GM21528 (cell line): ENCODE measurements at regions not wholly inside any gene's neighbourhood (a gene's known extent, or its start where the extent isn't known, plus 50 kb on each side); places are given as distances from the start of the nearest gene placed in this dataset.

Experiments
- ATAC-seq: cut with Tn5 transposase; IDR thresholded peaks from one replicate; pipeline ENCODE4 v1.9.1; 2021; ENCODE audit warnings: mild to moderate bottlenecking, moderate library complexity; ENCODE audit not compliant: unreplicated experiment, low FRiP score

GRCh38 chr5:125257057-125257972 lies 510.9 kb upstream of the ZNF608 start:
- no peak for ATAC-seq

DNA sequence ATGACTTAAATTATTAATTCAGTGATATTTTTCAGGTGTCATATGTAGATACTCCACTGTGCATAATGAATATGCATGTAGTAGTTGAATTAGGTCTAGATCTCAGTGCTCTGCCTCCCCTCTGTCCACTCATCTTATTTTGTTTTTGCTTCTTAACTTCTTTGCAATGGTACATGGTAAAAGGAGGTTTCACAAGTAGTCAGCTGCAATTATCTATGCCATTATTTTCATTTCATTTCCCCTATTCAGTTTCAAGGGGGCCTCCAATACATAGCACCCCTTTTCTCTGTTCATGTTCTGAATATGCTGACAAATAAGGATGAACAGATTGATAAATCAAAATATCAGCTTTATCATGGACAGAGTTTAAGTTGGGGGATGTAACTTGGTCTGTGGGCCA lies 511.6 kb upstream of the ZNF608 start:
- ATAC-seq: no peak

DNA sequence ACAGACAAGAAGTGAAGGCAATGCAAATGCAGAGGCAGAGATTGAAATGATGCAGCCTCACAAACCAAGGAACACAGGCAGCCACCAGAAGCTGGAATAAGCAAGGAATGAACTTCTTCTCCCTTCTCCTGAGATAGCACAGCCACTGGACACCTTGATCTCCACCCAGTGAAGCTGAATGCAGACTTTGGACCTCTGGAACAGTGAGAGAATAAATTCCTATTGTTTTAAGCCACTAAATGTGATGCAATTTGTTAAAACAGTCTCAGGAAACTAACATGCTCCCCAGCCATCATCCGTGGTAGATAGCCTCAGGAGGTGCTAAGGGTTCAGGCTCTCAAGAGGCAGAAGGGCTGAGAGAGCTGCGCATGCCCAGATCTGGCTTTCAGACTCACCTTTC lies 512.2 kb upstream of the ZNF608 start:
- ATAC-seq: no peak

DNA sequence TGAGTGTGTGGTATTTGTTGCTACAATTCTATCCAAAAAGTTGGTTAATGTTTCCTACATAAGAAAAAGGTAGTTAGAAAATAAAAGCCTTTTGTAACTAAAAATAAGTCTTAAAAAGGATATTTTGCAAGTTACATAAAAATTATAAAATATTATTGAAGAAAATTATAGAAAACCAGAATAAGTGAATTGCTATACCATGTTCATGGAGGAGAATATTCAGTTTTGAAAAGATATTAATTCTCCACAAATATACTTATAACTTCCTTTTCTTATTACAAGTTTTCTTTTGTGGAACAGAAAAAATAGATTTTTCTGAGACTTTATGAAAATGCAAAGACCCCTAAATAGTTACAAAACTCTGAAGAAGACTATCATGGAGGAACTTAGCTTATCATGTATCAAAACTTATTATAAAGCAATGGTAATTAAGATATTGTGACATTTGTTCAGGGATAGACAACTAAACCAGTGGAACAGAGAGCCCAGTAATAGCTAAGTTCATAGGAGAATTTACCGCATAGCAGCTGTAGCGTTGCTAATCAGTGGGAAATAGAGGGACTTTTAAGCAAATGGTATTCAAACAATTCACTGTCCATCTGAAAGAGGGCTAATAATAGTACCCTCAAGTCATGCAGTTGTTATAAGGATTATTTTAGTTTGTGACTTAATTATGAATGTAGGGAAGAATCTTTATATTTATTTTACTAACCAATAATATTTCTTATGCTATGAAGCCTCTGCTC lies 515.2 kb upstream of the ZNF608 start:
- no peak for ATAC-seq

DNA sequence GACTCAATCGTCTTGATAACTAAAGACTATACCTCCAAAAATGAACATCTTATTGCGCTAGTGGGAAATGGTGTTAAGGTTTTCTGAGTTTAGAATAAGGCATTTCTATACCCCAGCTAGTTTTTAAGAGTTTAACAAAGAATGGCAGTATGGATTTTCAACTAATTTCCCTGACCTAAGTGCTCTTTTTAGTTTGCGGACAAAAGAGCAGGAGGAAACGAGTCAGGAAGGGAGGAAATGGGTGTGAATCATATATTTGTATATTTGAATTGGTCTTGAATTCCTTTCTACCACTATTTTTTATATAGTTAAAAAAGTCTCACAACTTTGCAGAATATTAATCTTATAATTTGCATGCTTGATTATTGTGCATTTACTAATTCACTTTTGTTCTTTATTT lies 516.3 kb upstream of the ZNF608 start:
- ATAC-seq: no peak

- no peak for ATAC-seq
Measured at GRCh38 chr5:125263356-125263755, 516.9 kb upstream of the ZNF608 start.

GRCh38 chr5:125266106-125266505 lies 519.7 kb upstream of the ZNF608 start:
- no peak for ATAC-seq

GRCh38 chr5:125267636-125268248 lies 521.3 kb upstream of the ZNF608 start:
- ATAC-seq: no peak

GRCh38 chr5:125269926-125270325 lies 523.5 kb upstream of the ZNF608 start:
- no peak for ATAC-seq

GRCh38 chr5:125272357-125272756 lies 525.9 kb upstream of the ZNF608 start:
- no peak for ATAC-seq

GRCh38 chr5:125274211-125274610 lies 527.8 kb upstream of the ZNF608 start:
- no peak for ATAC-seq

DNA sequence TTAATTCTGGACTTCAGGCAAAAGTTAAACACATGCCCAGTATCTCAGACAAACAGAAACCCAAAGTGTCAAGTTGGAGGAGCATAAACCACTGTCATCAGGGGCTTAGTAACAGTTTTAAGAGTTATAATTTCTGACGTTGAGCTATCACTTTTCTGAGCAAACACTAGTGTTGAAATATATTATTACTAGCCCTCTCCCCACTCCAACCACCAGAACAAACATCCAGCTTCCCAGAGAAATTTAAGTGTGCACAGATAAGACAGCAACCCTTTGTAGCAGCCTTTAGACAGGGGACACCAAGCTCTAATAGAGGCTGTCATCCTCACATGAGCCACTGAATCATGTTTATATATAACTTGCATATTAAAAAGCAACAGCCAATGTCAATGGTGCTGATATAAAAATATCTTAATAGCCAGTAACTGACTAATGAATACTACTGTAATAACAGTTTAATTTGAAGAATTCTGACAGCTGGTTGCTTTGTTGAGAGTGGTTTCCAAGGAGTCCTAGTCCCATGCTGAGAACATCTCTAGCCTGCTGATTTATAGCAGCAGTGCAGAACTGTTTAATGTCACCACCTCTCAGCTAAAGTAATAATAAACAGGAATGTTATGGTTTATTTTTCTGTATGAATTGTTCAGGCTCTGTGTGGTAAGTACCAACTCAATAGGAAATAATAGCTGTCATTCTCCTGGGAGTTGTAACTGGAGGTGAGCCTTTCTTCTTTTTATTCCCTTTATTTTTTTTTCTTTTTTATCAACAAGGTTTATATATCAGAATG lies 528.7 kb upstream of the ZNF608 start:
- ATAC-seq: no peak

- no peak for ATAC-seq
Measured at GRCh38 chr5:125275725-125276090, 529.3 kb upstream of the ZNF608 start.

DNA sequence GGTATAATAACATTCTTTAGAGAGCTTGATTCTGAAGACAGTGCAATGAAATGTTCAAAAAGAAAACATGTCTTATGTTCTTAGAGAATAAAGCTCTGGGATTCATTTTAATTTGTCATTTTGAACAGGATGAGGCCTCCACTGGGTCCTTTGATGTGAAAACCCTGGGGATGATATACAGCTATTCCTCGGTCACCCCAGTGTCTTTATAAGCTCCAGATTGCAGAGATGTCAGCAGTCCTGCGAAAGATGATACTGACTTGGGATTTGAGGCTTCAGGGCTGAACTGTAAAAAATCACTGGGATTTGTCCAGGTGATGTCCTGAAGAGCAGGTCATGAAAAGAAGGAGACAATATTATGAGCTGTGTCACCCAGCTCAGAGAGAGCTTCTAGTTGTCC lies 529.7 kb upstream of the ZNF608 start:
- no peak for ATAC-seq

DNA sequence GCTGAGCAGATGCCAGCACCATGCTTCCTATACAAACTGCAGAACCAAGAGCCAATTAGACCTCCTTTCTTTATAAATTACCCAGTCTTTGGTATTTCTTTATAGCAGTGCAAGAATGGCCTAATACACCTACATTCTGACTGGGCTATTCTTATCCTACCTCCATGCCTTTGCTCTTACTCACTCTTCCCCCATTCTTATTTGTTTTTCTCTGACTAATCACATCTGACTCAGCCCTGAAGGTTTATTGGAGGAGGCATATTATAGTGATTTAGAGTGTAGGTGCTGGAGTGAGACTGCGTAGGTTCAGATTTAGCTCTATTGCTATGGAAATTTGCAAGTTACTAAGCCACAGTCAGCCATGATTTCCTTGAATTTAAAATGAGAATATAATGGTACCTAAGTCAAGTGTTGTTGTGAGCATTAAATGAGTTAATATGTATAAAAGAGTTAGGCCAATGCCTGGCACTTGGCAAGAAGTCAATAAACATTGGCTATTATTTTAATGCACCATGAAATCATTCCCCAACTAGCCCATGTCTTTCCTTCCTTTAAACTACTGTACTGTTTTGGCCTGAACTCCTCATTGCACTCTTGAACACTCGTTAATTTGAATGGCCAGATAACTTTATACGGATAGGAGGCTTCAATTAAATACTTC lies 531.2 kb upstream of the ZNF608 start:
- ATAC-seq: no peak

GRCh38 chr5:125278711-125279110 lies 532.3 kb upstream of the ZNF608 start:
- no peak for ATAC-seq

DNA sequence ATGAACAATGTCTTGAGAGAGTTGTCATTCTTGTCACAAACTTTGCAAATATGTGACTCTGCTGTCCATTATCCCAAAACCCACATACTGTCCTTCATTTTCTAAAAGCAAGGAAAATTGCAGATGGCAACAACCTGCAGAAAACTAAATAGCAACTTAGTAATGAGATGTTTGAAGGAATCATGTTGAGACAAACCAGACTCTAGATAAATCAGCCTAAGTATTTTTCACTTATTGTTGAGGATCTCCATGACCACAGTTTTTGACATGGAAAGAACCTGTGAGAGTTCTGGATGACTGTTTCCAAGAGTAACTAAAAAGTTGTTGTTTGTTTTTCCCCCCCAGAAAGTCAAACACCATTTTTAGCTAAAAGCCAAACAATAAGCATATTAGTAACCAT lies 535.2 kb upstream of the ZNF608 start:
- ATAC-seq: no peak

GRCh38 chr5:125283372-125283771 lies 536.9 kb upstream of the ZNF608 start:
- no peak for ATAC-seq

DNA sequence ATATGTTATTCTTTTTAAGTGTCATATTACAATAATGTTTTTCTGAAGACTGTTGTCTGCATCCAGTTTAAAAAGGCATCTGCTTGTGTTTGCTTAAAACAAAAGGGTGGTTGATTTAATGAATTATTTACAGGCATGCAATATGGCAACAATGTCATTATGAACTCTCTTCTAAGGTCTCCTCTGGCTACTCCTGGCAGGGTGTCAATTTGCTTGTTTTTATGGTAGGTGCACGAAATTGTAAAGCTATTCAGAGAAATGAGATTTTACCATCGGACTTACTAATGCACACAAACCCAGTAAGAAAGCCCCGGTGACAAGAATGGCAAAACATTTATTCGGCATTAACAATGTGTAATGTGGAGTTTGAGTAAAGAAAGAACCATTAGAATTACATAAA lies 539.8 kb upstream of the ZNF608 start:
- no peak for ATAC-seq

- ATAC-seq: no peak
Measured at GRCh38 chr5:125289606-125290005, 543.2 kb upstream of the ZNF608 start.
